GM21528 (cell line): ENCODE measurements at regions not wholly inside any gene's neighbourhood (a gene's known extent, or its start where the extent isn't known, plus 50 kb on each side); places are given as distances from the start of the nearest gene placed in this dataset.

Source experiments
- ATAC-seq: cut with Tn5 transposase; IDR thresholded peaks from one replicate; pipeline ENCODE4 v1.9.1; 2021; ENCODE audit warnings: mild to moderate bottlenecking, moderate library complexity; ENCODE audit not compliant: unreplicated experiment, low FRiP score

GRCh38 chr5:164713682-164714081, 1208.3 kb downstream of the MAT2B start:
- no peak for ATAC-seq

DNA sequence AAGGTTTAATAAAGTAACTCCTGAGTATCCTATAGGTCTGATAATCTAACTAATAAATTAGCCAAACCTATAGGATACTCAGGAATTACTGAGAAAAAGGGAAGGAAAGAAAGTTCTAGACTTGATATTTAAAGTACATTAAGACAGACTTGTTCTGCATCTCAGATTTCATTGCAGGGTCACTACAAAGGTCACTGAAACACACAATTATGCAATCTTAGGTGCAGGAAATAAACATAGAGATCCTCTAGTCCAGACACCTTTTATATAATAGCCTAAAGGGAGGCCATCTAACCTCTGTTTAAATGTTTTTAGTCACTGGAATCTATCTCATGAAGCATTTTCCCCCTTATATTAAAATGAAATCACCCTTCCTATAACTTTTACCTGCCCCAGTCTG, 1215.7 kb downstream of the MAT2B start:
- ATAC-seq = no peak

DNA sequence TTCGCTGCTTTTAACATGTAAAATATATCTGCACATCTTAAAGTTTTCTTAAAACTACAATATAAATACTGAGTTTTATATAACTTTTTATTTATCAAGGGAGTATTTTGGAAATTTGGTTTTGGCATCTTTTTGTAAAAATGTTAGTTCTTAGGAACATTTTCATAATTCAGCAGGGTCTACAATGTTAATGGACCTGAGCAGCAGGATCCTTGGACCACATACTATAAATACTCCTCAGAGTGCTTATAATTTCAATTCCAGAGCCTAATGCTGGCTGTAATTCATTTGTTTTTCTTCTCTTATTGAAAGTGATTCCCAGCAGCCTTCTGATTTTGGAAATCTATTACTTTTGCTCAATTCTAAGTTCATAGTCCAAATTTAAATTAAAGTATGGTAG, 1216.2 kb downstream of the MAT2B start:
- no peak for ATAC-seq

- ATAC-seq = no peak
Observed at GRCh38 chr5:164722702-164723101, 1217.3 kb downstream of the MAT2B start.

GRCh38 chr5:164727012-164727411, 1221.6 kb downstream of the MAT2B start:
- ATAC-seq = no peak

- ATAC-seq = no peak
Observed at GRCh38 chr5:164728733-164729132, 1223.3 kb downstream of the MAT2B start.

DNA sequence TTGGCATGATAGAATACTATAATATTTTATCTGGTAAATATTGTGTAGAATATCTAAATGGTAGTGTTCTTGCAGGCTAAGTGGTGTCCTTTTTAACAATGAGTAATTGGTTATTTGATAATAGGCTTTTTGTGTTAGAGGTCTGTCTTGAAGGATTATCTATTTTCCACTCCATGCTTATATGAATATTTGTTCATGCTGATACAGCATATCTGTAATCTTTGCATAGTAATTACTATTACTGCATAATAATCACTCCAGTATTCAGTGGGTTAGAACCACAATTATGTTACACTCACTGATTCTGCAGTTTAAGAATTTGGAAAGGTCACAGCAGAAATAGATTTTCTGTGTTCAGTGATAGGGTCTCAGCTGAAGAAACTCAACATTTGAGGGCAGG, 1229.9 kb downstream of the MAT2B start:
- no peak for ATAC-seq

DNA sequence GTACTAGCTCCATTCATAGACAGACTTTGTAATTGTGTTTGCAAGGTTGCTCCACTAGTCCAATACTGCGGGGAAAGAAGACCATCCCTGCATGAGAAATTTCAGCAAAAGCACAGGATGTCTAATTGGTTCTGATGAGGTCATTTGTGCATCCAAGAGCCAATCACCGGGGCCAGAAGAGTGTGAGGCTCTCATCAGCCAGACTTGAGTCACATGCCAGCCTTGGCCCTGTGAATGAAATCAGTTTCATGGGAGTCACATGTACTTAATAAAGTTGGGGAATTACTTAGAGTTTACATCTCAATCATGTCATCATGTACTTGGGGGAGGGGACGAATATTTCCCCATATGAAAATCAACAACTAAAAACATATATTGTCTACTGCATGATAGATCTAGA, 1236.0 kb downstream of the MAT2B start:
- peak; percentile 44 for ATAC-seq

DNA sequence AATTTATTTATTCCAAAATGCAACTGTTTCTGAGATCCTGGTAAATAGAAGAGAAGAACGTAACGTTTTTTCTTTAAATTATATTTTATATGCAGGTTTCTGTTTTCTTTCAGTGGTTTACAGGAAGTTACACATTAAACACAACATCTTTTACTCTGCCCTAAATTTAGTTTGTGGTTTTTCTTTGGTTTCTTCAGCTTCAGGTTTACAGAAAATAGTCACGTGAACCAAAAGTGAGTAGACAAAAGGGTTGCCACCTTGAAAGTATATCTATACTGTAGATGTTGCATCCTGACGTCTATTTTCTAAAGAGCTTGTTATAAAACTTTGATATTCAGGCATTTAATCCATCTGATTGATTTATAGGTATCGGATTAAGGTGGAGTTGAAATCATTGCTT, 1236.6 kb downstream of the MAT2B start:
- peak; percentile 96 for ATAC-seq

- no peak for ATAC-seq
Observed at GRCh38 chr5:164746723-164747122, 1241.3 kb downstream of the MAT2B start.

- no peak for ATAC-seq
Observed at GRCh38 chr5:164747371-164747770, 1242.0 kb downstream of the MAT2B start.

GRCh38 chr5:164748861-164749260, 1243.4 kb downstream of the MAT2B start:
- ATAC-seq = peak; percentile 95

DNA sequence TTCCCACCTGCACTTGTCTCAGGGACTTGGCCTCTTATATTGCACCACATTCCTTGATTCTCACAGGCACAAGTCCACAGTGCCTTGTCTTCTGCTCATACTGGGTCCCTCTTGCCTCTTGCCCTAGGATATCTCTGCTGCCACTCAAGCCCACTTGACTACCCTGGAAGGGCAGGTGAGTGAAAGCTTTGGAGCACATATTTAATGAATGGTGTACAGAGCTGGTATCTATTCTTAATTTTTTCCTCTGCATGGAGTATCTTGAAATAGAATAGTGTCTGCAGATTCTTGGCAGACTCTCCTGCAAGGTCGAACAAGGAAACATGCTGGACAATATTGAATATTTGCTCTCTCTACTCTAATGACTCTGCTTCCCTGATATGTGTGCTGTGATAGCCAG, 1248.0 kb downstream of the MAT2B start:
- no peak for ATAC-seq

DNA sequence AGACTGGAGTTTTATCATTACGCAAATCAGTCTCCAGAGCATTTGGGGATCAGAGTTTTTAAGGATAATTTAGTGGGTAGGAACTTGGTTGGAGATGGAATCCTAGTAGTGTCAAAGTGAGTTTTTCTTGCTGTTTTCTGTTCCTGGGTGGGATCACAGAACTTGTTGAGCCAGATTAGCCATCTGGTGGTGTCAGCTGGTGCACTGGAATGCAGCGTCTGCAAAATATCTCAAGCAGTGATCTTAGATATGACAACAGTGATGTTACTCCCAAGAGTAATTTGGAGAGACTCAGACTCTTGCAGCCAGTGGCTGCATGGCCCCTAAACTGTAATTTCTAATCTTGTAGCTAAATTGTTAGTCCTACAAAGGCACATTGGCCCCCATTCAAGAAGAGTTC, 1257.8 kb downstream of the MAT2B start:
- ATAC-seq = no peak

- no peak for ATAC-seq
Observed at GRCh38 chr5:164772122-164772521, 1266.7 kb downstream of the MAT2B start.

GRCh38 chr5:164784230-164784629, 1278.8 kb downstream of the MAT2B start:
- no peak for ATAC-seq

- no peak for ATAC-seq
Observed at GRCh38 chr5:164798110-164798509, 1292.7 kb downstream of the MAT2B start.

DNA sequence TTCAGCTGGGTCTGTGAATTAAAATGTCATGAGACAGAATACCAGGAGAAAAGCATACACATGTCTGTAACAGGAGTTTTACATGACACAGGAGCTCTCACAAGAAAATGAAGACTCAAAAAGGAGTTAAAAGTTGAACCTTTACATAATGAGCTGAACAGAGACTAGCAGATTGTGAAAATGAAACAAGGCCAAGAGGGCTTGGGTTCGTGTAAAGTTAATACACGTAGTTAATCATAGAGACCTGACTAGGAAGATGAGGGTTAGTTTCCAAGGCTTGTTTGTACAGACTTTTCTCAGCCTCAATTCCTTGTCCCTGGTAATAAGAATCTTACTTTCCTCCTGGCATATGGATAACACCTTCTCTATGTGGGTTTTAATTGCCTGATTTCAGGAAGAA, 1294.0 kb downstream of the MAT2B start:
- ATAC-seq = no peak

GRCh38 chr5:164801910-164802309, 1296.5 kb downstream of the MAT2B start:
- no peak for ATAC-seq

- ATAC-seq = peak; percentile 81
Observed at GRCh38 chr5:164809821-164810220, 1304.4 kb downstream of the MAT2B start.

DNA sequence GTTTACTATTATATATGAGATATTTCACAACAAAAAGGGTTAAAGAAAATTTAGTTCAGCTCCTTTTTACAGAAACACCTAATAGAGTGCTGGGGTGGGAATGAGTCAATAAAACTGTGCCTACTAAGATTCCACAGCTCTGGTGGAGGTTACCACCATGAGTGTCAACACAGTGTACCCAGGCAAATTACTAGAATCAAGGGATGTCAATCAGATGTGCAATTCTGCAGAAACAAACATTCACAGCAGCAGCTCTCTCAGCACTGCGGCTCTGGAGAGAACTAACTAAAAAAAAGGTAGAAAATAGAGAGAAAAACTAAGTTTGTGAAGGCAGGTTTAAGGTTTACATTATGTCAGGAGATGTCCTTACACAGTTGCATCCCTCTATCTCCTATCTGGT, 1313.0 kb downstream of the MAT2B start:
- ATAC-seq = no peak

- no peak for ATAC-seq
Observed at GRCh38 chr5:164824671-164825070, 1319.3 kb downstream of the MAT2B start.

DNA sequence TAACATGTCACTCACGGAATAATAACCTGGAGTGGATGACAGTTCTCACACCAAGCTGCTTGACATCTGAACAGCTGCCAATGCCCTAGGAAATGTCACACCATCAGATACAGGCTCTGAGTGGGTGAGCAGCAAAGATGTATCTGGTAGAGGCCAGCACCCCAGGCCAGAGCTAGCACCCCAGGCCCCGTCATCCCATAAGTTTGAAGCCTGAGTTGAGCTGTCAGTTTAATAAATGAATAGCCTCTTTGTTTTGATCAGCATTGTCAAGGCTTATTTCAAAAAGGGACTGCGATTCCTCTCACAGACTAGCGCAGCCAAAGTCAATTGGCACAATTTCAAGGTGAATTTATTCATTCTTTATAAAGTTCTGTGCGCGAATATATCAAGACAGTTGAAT, 1327.1 kb downstream of the MAT2B start:
- no peak for ATAC-seq
